GM21825 (cell line): ENCODE measurements at regions not wholly inside any gene's neighbourhood (a gene's known extent, or its start where the extent isn't known, plus 50 kb on each side); places are given as distances from the start of the nearest gene placed in this dataset.
"Not testable (repeated sequence)": the region's sequence is repeated elsewhere in the genome, so short reads cannot be mapped to it uniquely, and the experiment has no call there.

ENCODE experiments used
- ATAC-seq: cut with Tn5 transposase; IDR thresholded peaks from one replicate; pipeline ENCODE4 v1.9.1; 2021; ENCODE audit warnings: mild to moderate bottlenecking, moderate library complexity; ENCODE audit not compliant: unreplicated experiment

DNA sequence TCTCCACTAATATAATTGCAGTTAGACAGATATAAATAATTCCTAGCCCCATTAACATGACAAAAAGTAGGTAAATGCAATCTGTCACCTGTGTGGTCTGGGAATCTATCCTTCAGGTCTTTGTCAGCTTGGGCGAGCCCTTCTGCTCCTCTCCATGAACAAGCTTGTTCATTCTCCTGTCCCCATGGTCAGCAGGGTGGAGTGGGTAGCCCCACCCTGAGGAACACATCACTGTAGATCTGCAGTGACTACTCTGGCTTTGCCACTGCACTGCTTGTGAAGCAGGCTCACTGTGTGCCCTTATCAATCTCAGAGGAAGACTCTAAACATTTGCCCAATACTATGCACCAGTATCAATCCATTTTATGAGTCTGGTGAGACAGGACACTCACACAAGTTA is 279.0 kb downstream of the MATN1 start:
- no peak for ATAC-seq

DNA sequence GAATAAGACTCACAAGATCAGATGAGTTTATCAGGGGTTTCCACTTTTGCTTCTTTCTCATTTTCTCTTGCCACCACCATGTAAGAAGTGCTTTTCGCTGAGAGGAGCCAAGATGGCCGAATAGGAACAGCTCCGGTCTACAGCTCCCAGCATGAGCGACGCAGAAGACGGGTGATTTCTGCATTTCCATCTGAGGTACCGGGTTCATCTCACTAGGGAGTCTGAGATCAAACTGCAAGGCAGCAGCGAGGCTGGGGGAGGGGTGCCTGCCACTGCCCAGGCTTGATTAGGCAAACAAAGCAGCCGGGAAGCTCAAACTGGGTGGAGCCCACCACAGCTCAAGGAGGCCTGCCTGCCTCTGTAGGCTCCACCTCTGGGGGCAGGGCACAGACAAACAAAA is 285.1 kb downstream of the MATN1 start:
- not testable (repeated sequence) for ATAC-seq

DNA sequence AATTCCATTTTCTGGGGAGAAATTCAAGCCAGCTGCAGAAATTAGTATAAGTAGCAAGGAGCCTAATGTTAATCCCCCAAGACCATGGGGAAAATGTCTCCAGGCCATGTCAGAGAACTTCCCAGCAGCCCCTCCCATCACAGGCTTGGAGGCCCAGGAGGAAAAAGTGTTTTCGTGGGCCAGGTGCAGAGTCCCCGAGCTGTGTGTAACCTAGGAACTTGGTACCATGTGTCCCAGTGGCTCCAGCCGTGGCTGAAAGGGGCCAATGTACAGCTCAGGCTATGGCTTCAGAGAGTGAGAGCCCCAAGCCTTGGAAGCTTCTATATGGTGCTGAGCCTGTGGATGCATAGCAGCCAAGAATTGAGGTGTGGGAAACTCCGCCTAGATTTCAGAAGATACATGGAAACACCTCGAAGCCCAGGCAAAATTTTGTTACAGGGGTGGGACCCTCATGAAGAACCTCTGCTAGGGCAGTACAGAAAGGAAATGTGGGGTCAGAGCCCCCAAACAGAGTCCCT is 286.3 kb downstream of the MATN1 start:
- ATAC-seq, result no peak

DNA sequence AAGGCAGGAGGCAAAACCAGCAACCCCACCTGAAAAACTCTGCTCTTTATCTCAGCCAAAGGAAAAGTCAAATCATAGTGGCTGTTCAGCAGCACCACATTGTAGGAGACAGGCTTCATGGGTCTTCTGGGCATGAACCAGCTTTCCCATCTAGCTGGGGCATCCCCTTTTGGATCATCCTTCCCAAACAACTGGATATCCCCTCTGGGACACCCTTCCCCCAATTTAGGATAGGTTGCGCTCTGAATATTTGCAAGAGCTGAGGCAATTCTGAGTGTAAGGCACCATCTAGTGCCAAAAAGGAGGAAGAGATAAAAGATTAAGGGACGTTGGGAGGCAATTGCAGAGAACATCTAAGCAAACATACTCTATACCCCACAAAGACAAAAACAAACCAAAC is 295.8 kb downstream of the MATN1 start:
- no peak for ATAC-seq

DNA sequence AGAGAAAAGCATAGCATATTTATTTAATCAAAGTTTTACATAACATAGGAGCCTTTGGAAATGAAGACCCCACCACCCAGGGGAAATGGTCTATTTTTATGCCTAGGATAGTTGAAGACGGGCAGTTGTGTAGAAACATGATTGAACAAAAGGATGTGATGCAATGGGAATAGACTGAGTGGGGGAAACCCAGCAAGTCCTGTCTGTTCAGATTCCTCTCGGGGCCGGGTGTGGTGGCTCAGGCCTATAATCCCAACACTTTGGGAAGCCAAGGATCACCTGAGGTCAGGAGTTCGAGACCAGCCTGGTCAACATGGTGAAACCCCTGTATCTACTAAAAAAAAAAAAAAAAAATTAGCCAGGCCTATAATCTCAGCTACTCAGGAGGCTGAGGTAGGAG is 298.3 kb downstream of the MATN1 start:
- no peak for ATAC-seq

DNA sequence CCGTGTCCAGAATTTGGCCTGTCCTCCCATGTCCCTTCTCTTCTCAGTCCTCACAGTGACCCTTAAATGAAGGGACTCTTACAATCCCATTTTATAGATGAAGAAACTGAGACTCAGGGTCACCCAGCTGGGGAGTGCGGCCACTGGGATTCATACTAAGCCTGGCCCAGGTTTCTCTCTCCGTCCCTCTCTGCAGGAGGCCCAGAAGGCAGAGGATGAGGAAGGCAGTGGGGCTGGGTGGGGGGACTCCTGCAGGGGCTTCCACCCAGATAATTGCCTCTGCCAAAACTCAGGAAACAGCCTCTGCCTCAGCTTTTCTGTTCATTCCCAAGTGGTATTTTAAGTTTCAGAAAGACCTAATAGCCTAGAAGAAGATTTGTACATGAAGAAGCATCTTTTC is 299.8 kb downstream of the MATN1 start:
- ATAC-seq, result no peak

DNA sequence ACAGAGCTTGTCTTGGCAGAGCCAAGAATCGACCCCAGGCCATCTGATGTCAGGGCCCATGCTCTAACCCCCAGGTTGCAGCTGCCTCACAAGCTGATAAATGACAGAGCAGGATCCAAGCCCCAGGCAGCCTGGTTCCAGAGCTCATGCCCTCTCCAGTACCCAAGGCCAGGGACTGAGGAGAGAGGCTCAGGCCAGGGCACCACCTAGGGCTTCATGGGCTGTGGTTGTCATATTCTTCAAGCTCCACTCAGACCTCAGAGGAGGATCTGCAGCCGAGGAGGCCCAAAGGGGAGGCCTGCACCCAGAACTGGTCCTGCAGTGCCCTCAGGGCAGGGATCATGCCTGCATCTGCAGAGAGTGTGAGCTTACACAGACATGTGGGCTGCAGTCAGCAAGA is 301.1 kb downstream of the MATN1 start:
- no peak for ATAC-seq

DNA sequence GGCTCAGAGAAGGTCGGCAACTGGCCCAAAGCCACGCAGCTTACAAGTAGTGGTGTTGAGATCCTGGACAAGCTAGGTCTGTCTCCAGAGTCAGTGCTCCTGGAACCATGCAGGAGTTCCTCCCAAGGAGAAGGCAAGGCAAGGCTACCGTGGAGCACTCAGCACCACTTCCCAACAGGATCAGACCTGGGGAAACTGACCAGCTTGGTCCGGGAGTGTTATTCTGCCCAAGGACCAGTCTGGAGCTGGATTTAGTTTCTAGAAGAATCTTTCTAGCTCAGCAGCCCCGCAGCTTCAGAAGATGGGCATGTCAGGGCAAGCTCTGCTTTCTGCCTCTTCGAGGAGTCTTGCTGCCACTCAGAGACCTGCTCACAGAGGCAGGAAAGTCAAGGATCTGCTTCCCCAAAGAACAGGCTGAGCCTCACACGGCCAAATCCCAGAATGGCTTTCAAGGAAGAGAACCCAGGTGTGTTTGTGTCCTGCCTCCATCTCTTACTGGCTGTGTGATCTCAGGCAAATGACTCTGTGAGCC is 302.8 kb downstream of the MATN1 start:
- ATAC-seq, result no peak

DNA sequence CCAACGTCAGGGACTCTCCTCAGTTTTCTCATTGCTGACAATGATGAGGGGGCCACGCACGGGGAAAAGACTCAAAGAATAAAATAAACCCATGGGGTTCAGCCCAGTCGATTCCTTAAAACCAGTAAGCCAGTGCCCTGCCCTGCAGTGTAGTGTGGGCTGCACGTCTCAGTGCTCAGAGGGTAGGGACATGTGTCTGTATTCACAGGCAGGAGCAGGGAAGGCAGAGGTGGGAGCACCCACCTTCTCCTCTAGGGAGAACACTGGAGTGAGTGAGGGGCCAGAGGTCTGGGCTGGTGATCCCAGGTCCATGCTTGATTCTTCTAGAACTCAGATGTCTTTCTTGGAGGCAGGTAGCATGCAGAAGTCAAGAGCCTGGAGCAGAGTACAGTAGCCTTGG is 303.6 kb downstream of the MATN1 start:
- no peak for ATAC-seq

DNA sequence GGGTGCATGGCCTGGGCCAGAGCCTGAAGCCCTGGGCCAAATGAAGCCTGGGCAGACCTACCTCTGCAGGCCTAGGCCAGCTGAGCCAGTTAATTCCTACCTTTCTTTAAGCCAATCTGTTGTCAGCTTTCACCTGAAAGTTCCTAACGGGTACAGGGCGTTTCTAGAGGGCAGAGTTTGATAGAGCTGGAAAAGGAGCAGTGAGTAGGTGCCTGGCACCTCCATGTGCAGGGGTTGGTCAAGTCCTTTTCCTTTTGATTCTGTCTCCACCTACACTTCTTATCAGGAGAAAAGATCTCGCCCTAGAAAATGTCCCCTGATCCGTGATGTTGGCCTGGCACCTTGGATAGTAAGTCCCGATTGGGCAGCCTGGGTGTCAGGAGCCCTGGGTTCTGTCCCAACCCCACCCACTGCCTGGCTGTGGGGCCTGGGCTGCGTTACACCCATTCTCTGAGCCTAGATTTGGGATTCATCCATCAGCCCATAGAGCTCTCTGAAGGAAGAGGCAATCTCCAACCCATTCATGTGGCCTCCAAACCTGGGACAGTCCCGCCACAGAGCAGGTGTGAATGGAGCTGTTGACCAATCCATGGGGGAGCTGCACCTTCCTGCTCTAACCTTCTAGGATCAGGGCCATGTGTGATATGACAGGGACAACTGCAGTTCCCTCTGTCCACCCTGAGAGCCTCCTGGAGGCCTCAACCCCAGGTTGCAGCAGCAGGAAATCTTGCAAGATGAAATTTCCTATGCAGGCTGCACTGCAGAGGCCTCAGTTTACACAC is 304.3 kb downstream of the MATN1 start:
- no peak for ATAC-seq

DNA sequence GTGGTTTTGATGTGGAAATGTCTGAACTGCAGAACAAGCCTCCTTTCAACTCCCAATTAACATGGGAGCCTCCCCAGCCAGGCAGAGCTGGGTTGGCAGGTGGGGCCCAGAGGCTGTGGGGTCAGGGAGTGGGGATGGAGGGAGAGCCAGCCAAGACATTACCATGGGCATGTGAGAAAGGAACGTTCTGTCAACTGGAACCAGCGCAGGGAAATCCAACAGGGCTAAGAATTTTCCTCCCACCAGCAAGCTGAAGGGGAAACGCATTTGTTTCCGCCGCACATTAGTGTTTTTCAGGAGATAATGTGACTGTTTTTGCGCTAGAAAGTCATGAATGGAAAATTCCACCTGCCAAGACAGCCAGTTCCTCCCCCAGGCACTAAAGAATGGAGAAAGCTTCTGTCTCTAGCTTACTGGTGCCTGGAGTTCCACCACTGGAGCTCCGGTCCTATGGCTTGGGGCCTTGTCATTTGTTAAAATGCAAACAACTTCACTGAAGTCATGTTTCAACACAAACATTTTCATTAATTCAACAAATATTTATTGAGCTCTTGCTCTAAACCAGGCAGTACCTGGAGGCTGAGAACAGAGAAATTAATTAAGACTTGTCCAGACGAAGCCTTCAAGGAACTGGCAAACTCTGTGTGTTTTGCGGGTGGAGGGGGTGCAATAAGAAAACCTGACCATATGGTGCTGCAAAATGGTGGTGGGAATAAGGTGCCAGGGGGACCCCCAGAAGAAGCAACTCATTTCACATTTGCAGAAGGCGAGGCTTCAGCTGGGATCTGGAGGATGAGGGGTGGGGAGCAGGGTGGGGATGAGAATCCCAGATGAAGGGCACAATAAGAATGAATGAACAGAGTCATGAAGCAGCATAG is 305.1 kb downstream of the MATN1 start:
- ATAC-seq, result no peak

DNA sequence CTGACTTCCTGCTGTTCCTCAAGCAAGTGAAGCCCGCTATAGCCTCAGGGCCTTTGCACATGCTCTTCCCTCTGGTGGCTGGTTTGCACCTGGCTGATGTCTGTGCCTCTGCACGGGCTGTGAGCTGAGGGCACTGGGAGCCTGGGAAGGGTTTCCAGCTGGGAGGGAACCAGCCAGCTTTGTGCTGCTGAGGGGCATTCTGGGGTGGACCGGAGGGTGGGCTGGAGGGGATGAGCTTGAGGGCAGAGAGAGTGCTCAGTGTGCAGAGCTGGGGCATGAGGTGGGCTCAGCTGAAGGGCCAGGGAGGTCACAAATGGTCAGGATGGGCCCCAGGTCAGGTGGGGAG is 305.7 kb downstream of the MATN1 start:
- no peak for ATAC-seq

DNA sequence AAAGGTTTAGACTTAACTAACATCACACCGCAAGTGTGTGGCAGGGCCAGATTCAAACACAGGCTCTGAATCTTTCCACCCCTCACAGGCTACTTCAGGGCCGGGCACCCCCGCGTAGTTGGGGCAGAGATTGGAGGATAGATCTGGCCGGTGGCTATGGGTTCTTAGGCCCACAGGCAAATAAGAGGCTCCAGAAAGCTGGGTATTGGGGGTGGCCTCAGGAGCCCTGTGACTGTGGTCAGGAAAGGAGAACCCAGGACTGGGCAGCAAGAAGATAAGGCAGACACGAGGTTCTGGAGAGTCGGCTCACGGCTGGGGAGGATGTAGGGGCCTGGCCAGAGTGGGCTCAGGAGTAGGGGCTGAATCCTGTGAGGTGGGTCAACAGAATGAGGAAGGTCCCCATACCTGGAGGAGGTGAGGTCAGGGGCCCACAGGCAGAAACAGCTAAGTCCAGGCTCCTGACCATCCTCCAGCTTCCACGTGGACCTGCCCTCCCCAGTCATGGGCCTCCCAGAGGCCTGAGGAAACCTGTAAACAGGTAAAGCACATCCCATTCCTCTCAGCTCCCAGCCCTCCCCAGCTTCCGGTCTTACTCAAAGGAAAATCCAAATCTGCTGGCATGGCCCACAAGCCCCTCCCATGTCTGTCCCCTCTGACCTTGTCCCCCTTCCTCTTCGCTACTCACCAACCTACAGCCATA is 306.2 kb downstream of the MATN1 start:
- ATAC-seq, result no peak

DNA sequence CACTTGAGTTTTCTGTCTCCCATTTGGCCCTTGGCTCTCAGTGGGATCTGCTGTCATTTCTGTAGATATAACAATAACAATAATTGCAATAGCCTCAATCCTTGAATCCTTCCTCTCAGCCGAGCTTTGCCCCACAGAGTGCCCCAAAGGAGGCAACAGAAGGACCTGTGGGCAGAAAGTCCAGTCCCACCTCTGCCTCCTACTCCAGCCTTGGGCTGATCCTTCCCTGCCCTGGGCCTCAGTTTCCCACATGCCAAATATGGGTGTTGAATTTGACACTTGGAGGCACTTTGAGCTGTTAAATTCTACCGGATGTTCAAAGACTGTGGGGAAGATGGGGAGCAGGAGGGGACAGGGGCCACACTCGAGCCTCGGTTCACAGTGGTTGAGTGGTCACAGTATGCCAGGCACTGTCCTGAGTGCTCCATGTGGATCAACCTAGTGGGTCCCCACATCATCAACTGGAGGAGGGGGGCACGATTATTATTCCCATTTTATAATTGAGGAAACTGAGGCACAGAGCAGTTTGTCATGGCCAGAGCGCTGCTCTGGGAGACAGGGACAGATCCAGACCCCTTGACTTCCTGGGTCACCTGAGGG is 307.1 kb downstream of the MATN1 start:
- no peak for ATAC-seq

DNA sequence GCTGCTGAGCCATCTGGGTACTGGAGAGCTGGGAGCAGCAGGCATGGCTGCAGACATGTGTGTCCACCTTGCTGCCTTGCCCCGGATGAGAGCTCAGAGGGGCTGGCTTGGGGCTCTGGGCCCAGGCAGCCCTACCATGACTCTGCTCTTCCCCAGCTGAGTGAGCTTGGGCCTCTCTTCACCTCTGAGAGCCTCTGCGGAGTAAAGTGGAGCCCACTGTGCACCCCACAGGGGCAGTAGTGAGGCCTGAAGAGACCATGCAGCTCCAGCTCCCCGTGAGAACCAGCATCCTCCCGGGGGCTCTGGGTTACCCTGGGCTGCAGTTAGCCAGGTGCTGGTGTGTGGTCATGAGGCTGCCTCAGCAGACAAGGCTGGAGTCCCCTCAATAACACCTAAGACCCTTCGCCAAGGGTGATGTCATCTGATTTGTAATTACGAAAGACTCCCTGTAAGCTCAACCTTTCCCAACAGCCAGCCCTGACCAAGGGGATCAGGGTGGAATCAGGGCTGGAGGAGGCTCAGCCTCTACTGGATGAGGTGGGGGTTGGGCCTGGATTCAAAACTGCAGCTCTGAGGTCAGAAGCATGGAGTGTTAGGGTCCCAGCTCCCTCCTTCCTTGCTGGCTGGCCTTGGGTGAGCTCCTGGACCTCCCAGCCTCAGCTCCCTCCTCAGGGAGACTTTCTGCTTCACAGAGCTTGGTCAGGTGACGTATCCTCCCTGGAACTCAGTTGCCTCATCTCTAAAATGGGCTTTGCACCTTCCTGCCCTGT is 308.0 kb downstream of the MATN1 start:
- no peak for ATAC-seq

DNA sequence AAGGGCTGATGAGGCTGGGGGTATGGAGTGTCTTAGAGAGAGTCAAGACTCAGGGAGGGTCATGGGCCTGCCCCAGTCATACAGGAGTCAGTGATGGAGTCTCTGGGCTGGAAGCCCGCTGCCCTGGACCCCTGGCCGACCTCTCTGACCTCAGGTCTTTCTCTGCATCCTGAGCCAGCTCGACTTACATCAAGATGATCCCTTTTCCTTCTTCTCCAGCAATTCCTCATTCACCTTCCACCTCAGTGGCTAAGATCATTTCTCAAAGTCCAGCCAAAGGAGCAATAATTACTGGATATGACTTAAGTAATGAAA is 308.6 kb downstream of the MATN1 start:
- no peak for ATAC-seq

DNA sequence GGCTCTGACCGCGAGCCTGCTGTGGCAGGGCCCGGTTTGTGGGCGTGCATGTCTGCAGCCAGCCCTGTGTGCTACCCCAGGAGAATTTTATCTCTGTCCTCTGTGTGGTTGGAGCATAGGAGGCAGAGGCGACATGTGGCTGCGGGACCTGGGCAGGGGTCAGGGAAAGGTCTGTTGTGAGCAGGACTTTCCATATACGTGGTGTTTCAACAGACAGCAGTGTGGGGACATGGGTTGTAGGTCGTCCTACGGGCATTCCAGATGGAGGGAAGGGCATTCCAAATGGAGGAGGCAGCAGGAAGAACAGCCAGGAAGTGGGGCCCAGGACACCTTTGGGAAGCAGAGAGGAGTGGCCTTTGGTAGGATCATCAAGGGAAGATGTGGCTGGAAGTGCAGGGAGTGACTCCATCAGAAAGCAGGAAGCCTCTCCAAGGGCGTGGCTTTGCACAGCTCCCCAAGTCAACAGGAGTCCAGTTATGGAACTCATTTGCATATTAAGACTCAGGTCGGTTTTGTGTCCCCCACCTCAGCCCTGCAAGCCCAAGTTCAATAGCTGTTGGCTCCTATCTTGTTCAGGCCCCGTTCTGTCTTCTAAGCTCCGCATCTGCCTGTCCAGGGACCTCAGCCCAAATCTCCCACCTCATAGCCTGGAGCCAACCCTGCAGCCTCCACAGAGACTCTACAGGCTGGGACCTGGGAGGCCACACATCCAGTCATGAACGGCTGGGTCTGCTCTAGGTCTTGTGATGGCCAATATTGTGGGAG is 309.1 kb downstream of the MATN1 start:
- no peak for ATAC-seq

DNA sequence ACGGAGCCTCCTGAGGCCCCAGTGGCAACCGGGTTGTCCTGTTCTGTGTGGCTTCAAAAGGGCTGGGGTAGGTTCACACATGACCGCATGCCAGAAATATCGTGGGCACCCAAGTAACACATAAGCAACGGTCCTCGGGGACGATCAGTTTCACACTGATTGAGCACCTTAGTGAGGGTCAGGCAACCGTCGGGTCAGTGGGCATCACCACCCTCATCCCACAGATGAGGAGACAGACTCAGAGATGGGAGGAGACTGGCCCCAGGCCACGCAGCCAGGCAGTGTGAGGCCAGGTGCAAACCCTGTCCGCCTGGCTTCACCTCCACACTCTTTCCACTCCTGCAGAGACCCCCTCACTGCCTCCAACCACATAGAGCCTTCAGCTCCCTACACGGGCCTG is 309.8 kb downstream of the MATN1 start:
- ATAC-seq, result no peak

DNA sequence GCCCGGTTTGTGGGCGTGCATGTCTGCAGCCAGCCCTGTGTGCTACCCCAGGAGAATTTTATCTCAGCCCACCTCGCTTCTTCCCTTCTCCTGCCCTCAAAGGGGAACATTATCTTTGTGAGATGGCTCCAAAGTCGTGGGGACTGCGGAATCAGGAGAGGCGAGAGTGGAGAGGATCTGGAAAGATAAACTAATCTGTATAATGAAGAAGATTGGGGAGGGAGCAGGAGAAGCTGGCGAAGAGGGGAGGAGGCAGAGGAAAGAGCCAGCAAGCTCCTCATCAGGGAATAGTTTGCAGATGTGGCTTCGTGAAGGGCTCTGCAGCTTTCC is 310.3 kb downstream of the MATN1 start:
- ATAC-seq, result no peak
